ENCODE measurements at regions not wholly inside any gene's neighbourhood (a gene's known extent, or its start where the extent isn't known, plus 50 kb on each side); places are given as distances from the start of the nearest gene placed in this dataset.

DNA sequence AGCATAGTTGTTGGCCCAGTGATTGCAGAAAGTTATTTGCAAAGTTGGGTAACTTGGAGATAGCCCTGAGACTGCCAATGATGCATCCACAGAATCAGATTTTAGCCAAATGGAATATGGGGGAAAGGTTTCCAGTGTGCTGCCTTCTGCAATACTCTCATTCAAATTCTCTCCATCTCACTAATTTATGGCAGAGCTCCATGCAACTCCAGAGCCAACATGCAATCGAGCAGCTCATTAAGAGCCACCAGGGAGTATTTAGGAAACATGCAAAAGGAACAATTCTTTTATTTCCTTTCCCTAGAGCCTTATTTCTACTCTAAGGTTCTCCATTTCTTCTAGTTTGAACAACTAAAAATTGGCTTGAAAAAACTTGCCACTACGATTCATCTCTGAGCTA, 135.9 kb upstream of the MARCHF11 start:
- H3K4me1 Mint-ChIP-seq (ENCODE audit: low read depth, unreplicated experiment), result no peaks in the 10 kb centered on the region
- no peak overlapping the region for H3K27ac Mint-ChIP-seq (ENCODE audit: unreplicated experiment)
- H3K4me3 Mint-ChIP-seq (ENCODE audit: low read depth, unreplicated experiment), result no peak overlapping the region
- TF ChIP-seq, protein P1, sequence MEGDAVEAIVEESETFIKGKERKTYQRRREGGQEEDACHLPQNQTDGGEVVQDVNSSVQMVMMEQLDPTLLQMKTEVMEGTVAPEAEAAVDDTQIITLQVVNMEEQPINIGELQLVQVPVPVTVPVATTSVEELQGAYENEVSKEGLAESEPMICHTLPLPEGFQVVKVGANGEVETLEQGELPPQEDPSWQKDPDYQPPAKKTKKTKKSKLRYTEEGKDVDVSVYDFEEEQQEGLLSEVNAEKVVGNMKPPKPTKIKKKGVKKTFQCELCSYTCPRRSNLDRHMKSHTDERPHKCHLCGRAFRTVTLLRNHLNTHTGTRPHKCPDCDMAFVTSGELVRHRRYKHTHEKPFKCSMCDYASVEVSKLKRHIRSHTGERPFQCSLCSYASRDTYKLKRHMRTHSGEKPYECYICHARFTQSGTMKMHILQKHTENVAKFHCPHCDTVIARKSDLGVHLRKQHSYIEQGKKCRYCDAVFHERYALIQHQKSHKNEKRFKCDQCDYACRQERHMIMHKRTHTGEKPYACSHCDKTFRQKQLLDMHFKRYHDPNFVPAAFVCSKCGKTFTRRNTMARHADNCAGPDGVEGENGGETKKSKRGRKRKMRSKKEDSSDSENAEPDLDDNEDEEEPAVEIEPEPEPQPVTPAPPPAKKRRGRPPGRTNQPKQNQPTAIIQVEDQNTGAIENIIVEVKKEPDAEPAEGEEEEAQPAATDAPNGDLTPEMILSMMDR (IDR thresholded peaks at IDR 0.05; ENCODE audit: unreplicated experiment), result no peak
- BruUV-seq (replicated peaks), result no TSS peak
- intact Hi-C loops (cut with micrococcal nuclease; ENCODE audit: unreplicated experiment), result no loop called here
- CTCF ChIA-PET, result interaction anchor here (0.6 kb wide), 1 partner anchor 14 kb away, joined by 6 read pairs; no protein-coding TSS in a partner anchor
- H3K36me3 Mint-ChIP-seq (ENCODE audit: insufficient read depth, unreplicated experiment), result no peaks in the 10 kb centered on the region
- peaks cover 3% of the 10 kb centered on the region for H3K9me3 Mint-ChIP-seq (ENCODE audit: low read depth, unreplicated experiment)
- peaks cover 23% of the 10 kb centered on the region for H3K27me3 Mint-ChIP-seq (ENCODE audit: unreplicated experiment)
- DNase-seq, result no peak

DNA sequence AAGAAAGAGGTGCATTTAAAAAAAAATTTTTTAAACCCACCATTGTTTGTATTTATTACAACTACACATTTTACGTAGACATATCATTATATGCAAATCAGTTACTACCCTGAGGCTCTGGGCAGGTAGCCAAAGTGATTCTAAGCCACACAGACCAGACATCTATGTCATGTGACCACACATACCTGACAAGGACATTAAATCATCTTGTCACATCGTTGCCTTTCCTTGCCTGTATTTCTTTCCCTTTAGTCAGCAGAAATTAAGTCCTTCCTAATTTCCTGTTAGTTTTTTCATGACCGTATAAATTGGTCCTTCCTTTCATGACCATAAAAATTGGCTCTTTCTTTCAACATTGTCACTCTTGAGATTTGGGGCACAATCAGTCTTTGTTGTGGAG, 134.2 kb upstream of the MARCHF11 start:
- intact Hi-C loops (cut with micrococcal nuclease; ENCODE audit: unreplicated experiment), result no loop called here
- no TSS peak for BruUV-seq (replicated peaks)
- CTCF ChIA-PET, result no interaction called here
- TF ChIP-seq, protein P1 (IDR thresholded peaks at IDR 0.05; ENCODE audit: unreplicated experiment), result no peak
- no peak overlapping the region for H3K27ac Mint-ChIP-seq (ENCODE audit: unreplicated experiment)
- peaks cover 3% of the 10 kb centered on the region for H3K9me3 Mint-ChIP-seq (ENCODE audit: low read depth, unreplicated experiment)
- H3K4me1 Mint-ChIP-seq (ENCODE audit: low read depth, unreplicated experiment), result no peaks in the 10 kb centered on the region
- peaks cover 23% of the 10 kb centered on the region for H3K27me3 Mint-ChIP-seq (ENCODE audit: unreplicated experiment)
- no peak overlapping the region for H3K4me3 Mint-ChIP-seq (ENCODE audit: low read depth, unreplicated experiment)
- DNase-seq, result no peak
- H3K36me3 Mint-ChIP-seq (ENCODE audit: insufficient read depth, unreplicated experiment), result no peaks in the 10 kb centered on the region

DNA sequence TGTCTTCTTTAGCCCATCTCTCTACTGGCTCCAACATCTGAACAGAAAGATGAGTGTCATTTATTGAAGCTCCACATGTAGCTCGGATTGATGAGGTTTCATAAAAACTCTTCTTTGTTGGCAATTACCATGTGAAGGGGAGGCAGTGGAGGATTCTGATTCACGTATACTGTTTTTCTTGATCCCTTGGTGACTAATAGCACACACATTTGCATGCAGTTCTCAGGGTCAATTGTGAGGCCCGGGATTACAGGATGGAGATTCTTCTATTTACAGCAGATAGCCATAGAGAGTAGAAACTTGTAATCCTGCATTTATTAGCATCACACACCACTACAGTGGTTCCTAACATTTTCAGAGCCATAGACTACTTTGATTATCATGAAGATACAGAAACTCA, 133.2 kb upstream of the MARCHF11 start:
- Mint-ChIP-seq H3K4me1 (ENCODE audit: low read depth, unreplicated experiment) (no peaks in the 10 kb centered on the region), H3K4me3 (ENCODE audit: low read depth, unreplicated experiment) (no peak overlapping the region), H3K36me3 (ENCODE audit: insufficient read depth, unreplicated experiment) (no peaks in the 10 kb centered on the region), H3K27me3 (ENCODE audit: unreplicated experiment) (peaks cover 22% of the 10 kb centered on the region), H3K27ac (ENCODE audit: unreplicated experiment) (no peak overlapping the region), H3K9me3 (ENCODE audit: low read depth, unreplicated experiment) (peaks cover 2% of the 10 kb centered on the region)
- BruUV-seq (replicated peaks), result no TSS peak
- intact Hi-C loops (cut with micrococcal nuclease; ENCODE audit: unreplicated experiment), result no loop called here
- TF ChIP-seq, protein P1 (IDR thresholded peaks at IDR 0.05; ENCODE audit: unreplicated experiment), result no peak
- CTCF ChIA-PET, result no interaction called here
- DNase-seq, result no peak

DNA sequence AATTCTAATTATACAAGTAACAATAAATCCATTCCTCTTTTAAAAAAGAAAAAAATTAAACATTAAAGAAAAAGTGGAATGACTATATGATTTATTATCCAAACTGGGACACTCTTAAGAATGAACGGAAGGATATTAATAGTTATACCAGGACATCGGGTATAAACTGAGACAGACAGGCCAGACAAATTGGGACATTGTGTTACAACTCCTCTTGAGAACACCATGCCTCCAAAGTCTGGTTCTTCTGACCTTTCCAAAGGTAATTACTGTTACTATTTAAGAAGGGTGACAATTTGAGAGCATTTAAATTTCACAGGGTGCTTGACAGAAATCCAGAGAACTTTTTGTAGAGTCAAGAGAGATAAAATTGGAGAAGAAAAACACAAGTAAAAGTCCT, 132.1 kb upstream of the MARCHF11 start:
- peaks cover 14% of the 10 kb centered on the region for H3K27me3 Mint-ChIP-seq (ENCODE audit: unreplicated experiment)
- no peaks in the 10 kb centered on the region for H3K4me1 Mint-ChIP-seq (ENCODE audit: low read depth, unreplicated experiment)
- H3K27ac Mint-ChIP-seq (ENCODE audit: unreplicated experiment), result no peak overlapping the region
- H3K36me3 Mint-ChIP-seq (ENCODE audit: insufficient read depth, unreplicated experiment), result no peaks in the 10 kb centered on the region
- no peaks in the 10 kb centered on the region for H3K9me3 Mint-ChIP-seq (ENCODE audit: low read depth, unreplicated experiment)
- no TSS peak for BruUV-seq (replicated peaks)
- CTCF ChIA-PET, result no interaction called here
- no peak for DNase-seq
- H3K4me3 Mint-ChIP-seq (ENCODE audit: low read depth, unreplicated experiment), result no peak overlapping the region
- TF ChIP-seq, protein P1 (IDR thresholded peaks at IDR 0.05; ENCODE audit: unreplicated experiment), result no peak
- intact Hi-C loops (cut with micrococcal nuclease; ENCODE audit: unreplicated experiment), result no loop called here

All from Calu3 (cell line).